ENCODE measurements at regions not wholly inside any gene's neighbourhood (a gene's known extent, or its start where the extent isn't known, plus 50 kb on each side); places are given as distances from the start of the nearest gene placed in this dataset.

DNA sequence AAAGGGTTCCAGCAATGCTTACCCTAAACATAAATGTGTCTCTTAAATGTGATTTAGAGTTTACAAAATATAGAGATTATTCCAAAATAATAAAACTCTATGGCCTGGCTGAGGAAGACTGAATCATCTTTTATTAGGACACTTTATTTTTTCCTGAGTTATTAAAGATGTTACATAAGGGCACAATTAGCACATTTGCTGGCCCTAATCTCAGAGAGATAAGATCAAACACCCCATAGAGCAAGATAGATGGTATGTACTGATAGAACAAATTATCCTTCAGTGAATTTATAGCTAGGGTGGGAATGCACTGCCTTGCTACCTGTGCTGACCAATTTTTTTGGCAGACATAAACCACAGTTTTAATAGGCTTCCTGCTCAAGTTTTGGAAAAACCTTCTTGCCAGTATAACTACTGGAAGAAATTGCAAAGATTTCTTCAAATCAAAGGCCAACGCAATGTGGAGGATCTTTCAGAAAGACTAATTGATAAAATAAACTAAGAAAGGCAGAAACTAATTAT, 367.1 kb upstream of the MPDZ start:
- no peak for TF ChIP-seq EZH2 (IDR thresholded peaks at IDR 0.05; ENCODE audit: insufficient read depth, poor library complexity, severe bottlenecking)
- no peak for TF ChIP-seq EZH2phosphoT487 (IDR thresholded peaks at IDR 0.05; ENCODE audit: insufficient read depth, low read depth)

Measured in GM23248 (cell line).